Osteocyte (in vitro differentiated cells): ENCODE measurements at regions not wholly inside any gene's neighbourhood (a gene's known extent, or its start where the extent isn't known, plus 50 kb on each side); places are given as distances from the start of the nearest gene placed in this dataset.

ENCODE experiments used
- DNase-seq: peaks from one replicate; pipeline ENCODE4 v3.0.0; 2021; ENCODE audit warnings: mixed read lengths; ENCODE audit not compliant: unreplicated experiment; ENCODE audit errors: extremely low spot score
- H3K27ac Mint-ChIP-seq: one replicate; pipeline ENCODE4 v1.8.0; 2021; ENCODE audit warnings: mild to moderate bottlenecking, mixed read lengths; ENCODE audit not compliant: unreplicated experiment
- H3K27me3 Mint-ChIP-seq: one replicate; pipeline ENCODE4 v1.8.0; 2021; ENCODE audit warnings: mixed read lengths; ENCODE audit not compliant: unreplicated experiment
- H3K36me3 Mint-ChIP-seq: one replicate; pipeline ENCODE4 v1.8.0; 2021; ENCODE audit warnings: mixed read lengths; ENCODE audit not compliant: unreplicated experiment
- H3K4me1 Mint-ChIP-seq: one replicate; pipeline ENCODE4 v1.8.0; 2021; ENCODE audit warnings: mixed read lengths; ENCODE audit not compliant: unreplicated experiment
- H3K4me3 Mint-ChIP-seq: one replicate; pipeline ENCODE4 v1.8.0; 2021; ENCODE audit warnings: mild to moderate bottlenecking, moderate library complexity, mixed read lengths; ENCODE audit not compliant: unreplicated experiment
- H3K9me3 Mint-ChIP-seq: one replicate; pipeline ENCODE4 v1.8.0; 2021; ENCODE audit warnings: mixed read lengths; ENCODE audit not compliant: unreplicated experiment
- TF ChIP-seq, protein P1 (sequence below): fragments of 200-600 bp; sonication (generic); IDR thresholded peaks from 2 replicates; pipeline ENCODE4 v1.5.0; 2021; ENCODE audit warnings: antibody characterized with exemption, mild to moderate bottlenecking, moderate library complexity

- DNase-seq: no peak
- Mint-ChIP-seq H3K9me3 (no peaks in the 10 kb centered on the region), H3K36me3 (peaks cover 12% of the 10 kb centered on the region), H3K27ac (peak overlapping the region; percentile 21), H3K27me3 (no peaks in the 10 kb centered on the region), H3K4me3 (no peak overlapping the region), H3K4me1 (peaks cover 32% of the 10 kb centered on the region)
- TF ChIP-seq, protein P1, sequence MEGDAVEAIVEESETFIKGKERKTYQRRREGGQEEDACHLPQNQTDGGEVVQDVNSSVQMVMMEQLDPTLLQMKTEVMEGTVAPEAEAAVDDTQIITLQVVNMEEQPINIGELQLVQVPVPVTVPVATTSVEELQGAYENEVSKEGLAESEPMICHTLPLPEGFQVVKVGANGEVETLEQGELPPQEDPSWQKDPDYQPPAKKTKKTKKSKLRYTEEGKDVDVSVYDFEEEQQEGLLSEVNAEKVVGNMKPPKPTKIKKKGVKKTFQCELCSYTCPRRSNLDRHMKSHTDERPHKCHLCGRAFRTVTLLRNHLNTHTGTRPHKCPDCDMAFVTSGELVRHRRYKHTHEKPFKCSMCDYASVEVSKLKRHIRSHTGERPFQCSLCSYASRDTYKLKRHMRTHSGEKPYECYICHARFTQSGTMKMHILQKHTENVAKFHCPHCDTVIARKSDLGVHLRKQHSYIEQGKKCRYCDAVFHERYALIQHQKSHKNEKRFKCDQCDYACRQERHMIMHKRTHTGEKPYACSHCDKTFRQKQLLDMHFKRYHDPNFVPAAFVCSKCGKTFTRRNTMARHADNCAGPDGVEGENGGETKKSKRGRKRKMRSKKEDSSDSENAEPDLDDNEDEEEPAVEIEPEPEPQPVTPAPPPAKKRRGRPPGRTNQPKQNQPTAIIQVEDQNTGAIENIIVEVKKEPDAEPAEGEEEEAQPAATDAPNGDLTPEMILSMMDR: no peak
These were observed 439.9 kb upstream of the RGS6 start for GRCh38 chr14:71492346-71492745.

- TF ChIP-seq, protein P1: no peak
- DNase-seq: no peak
- peaks cover 12% of the 10 kb centered on the region for H3K36me3 Mint-ChIP-seq
- H3K27ac Mint-ChIP-seq: no peak overlapping the region
- H3K4me1 Mint-ChIP-seq: peaks cover 17% of the 10 kb centered on the region
- H3K9me3 Mint-ChIP-seq: no peaks in the 10 kb centered on the region
- H3K27me3 Mint-ChIP-seq: no peaks in the 10 kb centered on the region
- H3K4me3 Mint-ChIP-seq: no peak overlapping the region
These were observed 434.6 kb upstream of the RGS6 start for GRCh38 chr14:71497645-71498086.

GRCh38 chr14:71498212-71498611 lies 434.0 kb upstream of the RGS6 start:
- TF ChIP-seq, protein P1: no peak
- Mint-ChIP-seq H3K27ac (peak overlapping the region; percentile 9), H3K27me3 (no peaks in the 10 kb centered on the region), H3K36me3 (peaks cover 12% of the 10 kb centered on the region), H3K9me3 (no peaks in the 10 kb centered on the region), H3K4me3 (no peak overlapping the region), H3K4me1 (peaks cover 23% of the 10 kb centered on the region)
- no peak for DNase-seq

DNA sequence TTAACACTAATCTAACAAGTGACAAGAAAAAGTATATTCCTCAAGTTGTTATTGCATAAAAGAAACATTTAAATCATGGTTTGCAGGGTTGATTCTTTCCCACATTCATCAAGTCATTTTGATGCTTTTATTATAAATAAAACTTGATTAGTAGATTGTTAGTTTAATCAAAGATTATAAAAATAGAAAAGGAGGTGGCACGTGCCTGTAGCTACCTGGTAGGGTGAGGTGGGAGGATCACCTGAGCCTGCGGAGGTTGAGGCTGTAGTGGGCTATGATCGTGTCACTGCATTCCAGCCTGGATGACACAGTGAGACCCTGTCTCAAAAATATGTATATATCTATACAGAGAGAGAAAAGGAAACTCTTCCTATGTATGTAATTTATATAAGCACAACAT lies 433.2 kb upstream of the RGS6 start:
- no peaks in the 10 kb centered on the region for H3K9me3 Mint-ChIP-seq
- no peak for DNase-seq
- H3K4me1 Mint-ChIP-seq: peaks cover 24% of the 10 kb centered on the region
- no peak overlapping the region for H3K27ac Mint-ChIP-seq
- TF ChIP-seq, protein P1: no peak
- H3K36me3 Mint-ChIP-seq: peaks cover 12% of the 10 kb centered on the region
- H3K4me3 Mint-ChIP-seq: no peak overlapping the region
- no peaks in the 10 kb centered on the region for H3K27me3 Mint-ChIP-seq

DNA sequence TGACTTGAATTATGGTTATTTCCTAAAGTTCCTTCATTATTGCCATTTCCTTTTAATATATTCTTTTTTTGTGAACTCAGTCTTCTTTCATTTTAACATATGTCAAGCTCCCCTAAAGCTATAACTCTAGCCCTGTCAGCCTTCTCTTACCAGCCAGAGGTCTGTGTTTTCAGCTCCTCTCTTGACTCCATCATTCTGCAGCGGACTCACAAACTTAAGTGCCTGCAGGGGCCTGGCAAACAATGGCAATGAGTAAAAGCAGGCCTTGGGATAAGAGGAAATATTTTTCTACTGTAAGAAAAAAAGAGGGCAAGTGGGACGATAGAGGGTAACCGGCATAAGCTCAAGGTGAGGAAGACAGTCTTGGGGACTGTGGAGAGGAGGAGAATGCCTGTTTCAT lies 424.5 kb upstream of the RGS6 start:
- no peaks in the 10 kb centered on the region for H3K9me3 Mint-ChIP-seq
- DNase-seq: no peak
- H3K27ac Mint-ChIP-seq: peak overlapping the region; percentile 8
- H3K4me3 Mint-ChIP-seq: no peak overlapping the region
- H3K27me3 Mint-ChIP-seq: no peaks in the 10 kb centered on the region
- H3K4me1 Mint-ChIP-seq: peaks cover 36% of the 10 kb centered on the region
- peaks cover 7% of the 10 kb centered on the region for H3K36me3 Mint-ChIP-seq
- TF ChIP-seq, protein P1: no peak
